D341Med (cell line): ENCODE measurements at regions not wholly inside any gene's neighbourhood (a gene's known extent, or its start where the extent isn't known, plus 50 kb on each side); places are given as distances from the start of the nearest gene placed in this dataset.
"Not testable (repeated sequence)": the region's sequence is repeated elsewhere in the genome, so short reads cannot be mapped to it uniquely, and the experiment has no call there.

Source experiments
- DNase-seq: peaks from one replicate; pipeline ENCODE4 v3.0.0; 2012; ENCODE audit warnings: low spot score

GRCh38 chr12:87421233-87421632 is 608.0 kb downstream of the C12orf50 start:
- DNase-seq: not testable (repeated sequence)

- no peak for DNase-seq
These were observed 615.4 kb downstream of the C12orf50 start for GRCh38 chr12:87413784-87414183.

GRCh38 chr12:87406926-87407325 is 622.3 kb downstream of the C12orf50 start:
- DNase-seq: no peak

- no peak for DNase-seq
These were observed 623.3 kb downstream of the C12orf50 start for GRCh38 chr12:87405918-87406317.

GRCh38 chr12:87394168-87394567 is 635.0 kb downstream of the C12orf50 start:
- not testable (repeated sequence) for DNase-seq

- no peak for DNase-seq
These were observed 640.8 kb downstream of the C12orf50 start for GRCh38 chr12:87388376-87388775.

GRCh38 chr12:87385322-87385721 is 643.9 kb downstream of the C12orf50 start:
- DNase-seq: no peak

GRCh38 chr12:87384226-87384625 is 645.0 kb downstream of the C12orf50 start:
- no peak for DNase-seq

- no peak for DNase-seq
These were observed 645.5 kb downstream of the C12orf50 start for GRCh38 chr12:87383680-87384079.

GRCh38 chr12:87382959-87383566 is 646.1 kb downstream of the C12orf50 start:
- DNase-seq: no peak

- no peak for DNase-seq
These were observed 646.8 kb downstream of the C12orf50 start for GRCh38 chr12:87382436-87382835.

- DNase-seq: no peak
These were observed 647.5 kb downstream of the C12orf50 start for GRCh38 chr12:87381742-87382141.

GRCh38 chr12:87378526-87378925 is 650.7 kb downstream of the C12orf50 start:
- no peak for DNase-seq

- DNase-seq: no peak
These were observed 652.5 kb downstream of the C12orf50 start for GRCh38 chr12:87376722-87377121.

GRCh38 chr12:87369161-87369560 is 660.0 kb downstream of the C12orf50 start:
- no peak for DNase-seq

GRCh38 chr12:87368259-87368658 is 660.9 kb downstream of the C12orf50 start:
- no peak for DNase-seq

- DNase-seq: no peak
These were observed 663.8 kb downstream of the C12orf50 start for GRCh38 chr12:87365423-87365822.

- DNase-seq: no peak
These were observed 665.6 kb downstream of the C12orf50 start for GRCh38 chr12:87363497-87364084.

- DNase-seq: no peak
These were observed 679.5 kb downstream of the C12orf50 start for GRCh38 chr12:87349681-87350080.

- no peak for DNase-seq
These were observed 681.1 kb downstream of the C12orf50 start for GRCh38 chr12:87348071-87348470.

GRCh38 chr12:87344699-87345098 is 684.5 kb downstream of the C12orf50 start:
- DNase-seq: no peak

GRCh38 chr12:87338681-87339080 is 690.5 kb downstream of the C12orf50 start:
- no peak for DNase-seq

- no peak for DNase-seq
These were observed 692.3 kb downstream of the C12orf50 start for GRCh38 chr12:87336814-87337336.
